HepG2 (cell line): ENCODE measurements at regions not wholly inside any gene's neighbourhood (a gene's known extent, or its start where the extent isn't known, plus 50 kb on each side); places are given as distances from the start of the nearest gene placed in this dataset.

Experiments
- ESRRA ChIP-seq: sonication (generic); formaldehyde crosslinking; IDR thresholded peaks from 2 replicates; pipeline ENCODE4 v1.5.1; 2020; ENCODE audit warnings: mild to moderate bottlenecking, low read depth, missing genetic modification reagents
- HHEX ChIP-seq: IDR thresholded peaks from 2 replicates; pipeline ENCODE4 v1.6.1; 2016; ENCODE audit warnings: control low read depth
- KMT2B ChIP-seq: IDR thresholded peaks from 2 replicates; pipeline ENCODE4 v1.6.1; 2016; ENCODE audit warnings: missing genetic modification reagents, missing compliant biosample characterization
- ZFP37 ChIP-seq: sonication (generic); formaldehyde crosslinking; IDR thresholded peaks from 2 replicates; pipeline ENCODE4 v1.4.0; 2020; ENCODE audit warnings: missing genetic modification reagents, borderline replicate concordance
- ZNF7 ChIP-seq: IDR thresholded peaks from 2 replicates; pipeline ENCODE4 v1.6.1; 2016; ENCODE audit warnings: missing biosample characterization, missing genetic modification reagents
- TF ChIP-seq, protein P1 (sequence below): sonication (generic); formaldehyde crosslinking; IDR thresholded peaks from 2 replicates; pipeline ENCODE4 v1.4.0; 2020; ENCODE audit warnings: mild to moderate bottlenecking, missing genetic modification reagents
- TF ChIP-seq, protein P2 (sequence below): sonication (generic); formaldehyde crosslinking; IDR thresholded peaks from 2 replicates; pipeline ENCODE4 v1.8.1; 2022; ENCODE audit warnings: mild to moderate bottlenecking, missing genetic modification reagents

DNA sequence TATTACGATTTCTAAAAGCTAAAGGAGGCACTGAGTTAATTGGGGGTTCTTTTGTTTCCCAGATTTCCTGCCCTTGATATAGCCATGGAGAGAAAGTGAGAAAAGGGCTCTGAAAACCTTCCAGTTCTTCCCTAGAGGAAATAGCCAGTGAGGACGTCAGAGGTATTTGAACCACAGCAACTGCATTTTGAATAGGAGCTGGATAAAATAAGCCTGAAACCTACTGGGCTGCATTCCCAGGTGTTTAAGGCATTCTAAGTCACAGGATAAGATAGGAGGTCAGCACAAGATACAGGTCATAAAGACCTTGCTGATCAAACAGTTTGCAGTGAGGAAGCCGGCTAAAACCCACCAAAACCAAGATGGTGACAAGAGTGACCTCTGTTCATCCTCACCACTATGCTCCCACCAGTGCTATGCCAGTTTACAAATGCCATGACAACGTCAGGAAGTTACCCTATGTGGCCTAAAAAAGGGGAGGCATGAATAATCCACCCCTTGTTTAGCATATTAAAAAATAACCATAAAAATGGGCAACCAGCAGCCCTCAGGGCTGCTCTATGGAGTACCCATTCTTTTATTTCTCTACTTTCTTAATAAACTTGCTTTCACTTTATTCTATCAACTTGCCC, 85.1 kb upstream of the FRMD4A start (continued):
- TF ChIP-seq, protein P1, sequence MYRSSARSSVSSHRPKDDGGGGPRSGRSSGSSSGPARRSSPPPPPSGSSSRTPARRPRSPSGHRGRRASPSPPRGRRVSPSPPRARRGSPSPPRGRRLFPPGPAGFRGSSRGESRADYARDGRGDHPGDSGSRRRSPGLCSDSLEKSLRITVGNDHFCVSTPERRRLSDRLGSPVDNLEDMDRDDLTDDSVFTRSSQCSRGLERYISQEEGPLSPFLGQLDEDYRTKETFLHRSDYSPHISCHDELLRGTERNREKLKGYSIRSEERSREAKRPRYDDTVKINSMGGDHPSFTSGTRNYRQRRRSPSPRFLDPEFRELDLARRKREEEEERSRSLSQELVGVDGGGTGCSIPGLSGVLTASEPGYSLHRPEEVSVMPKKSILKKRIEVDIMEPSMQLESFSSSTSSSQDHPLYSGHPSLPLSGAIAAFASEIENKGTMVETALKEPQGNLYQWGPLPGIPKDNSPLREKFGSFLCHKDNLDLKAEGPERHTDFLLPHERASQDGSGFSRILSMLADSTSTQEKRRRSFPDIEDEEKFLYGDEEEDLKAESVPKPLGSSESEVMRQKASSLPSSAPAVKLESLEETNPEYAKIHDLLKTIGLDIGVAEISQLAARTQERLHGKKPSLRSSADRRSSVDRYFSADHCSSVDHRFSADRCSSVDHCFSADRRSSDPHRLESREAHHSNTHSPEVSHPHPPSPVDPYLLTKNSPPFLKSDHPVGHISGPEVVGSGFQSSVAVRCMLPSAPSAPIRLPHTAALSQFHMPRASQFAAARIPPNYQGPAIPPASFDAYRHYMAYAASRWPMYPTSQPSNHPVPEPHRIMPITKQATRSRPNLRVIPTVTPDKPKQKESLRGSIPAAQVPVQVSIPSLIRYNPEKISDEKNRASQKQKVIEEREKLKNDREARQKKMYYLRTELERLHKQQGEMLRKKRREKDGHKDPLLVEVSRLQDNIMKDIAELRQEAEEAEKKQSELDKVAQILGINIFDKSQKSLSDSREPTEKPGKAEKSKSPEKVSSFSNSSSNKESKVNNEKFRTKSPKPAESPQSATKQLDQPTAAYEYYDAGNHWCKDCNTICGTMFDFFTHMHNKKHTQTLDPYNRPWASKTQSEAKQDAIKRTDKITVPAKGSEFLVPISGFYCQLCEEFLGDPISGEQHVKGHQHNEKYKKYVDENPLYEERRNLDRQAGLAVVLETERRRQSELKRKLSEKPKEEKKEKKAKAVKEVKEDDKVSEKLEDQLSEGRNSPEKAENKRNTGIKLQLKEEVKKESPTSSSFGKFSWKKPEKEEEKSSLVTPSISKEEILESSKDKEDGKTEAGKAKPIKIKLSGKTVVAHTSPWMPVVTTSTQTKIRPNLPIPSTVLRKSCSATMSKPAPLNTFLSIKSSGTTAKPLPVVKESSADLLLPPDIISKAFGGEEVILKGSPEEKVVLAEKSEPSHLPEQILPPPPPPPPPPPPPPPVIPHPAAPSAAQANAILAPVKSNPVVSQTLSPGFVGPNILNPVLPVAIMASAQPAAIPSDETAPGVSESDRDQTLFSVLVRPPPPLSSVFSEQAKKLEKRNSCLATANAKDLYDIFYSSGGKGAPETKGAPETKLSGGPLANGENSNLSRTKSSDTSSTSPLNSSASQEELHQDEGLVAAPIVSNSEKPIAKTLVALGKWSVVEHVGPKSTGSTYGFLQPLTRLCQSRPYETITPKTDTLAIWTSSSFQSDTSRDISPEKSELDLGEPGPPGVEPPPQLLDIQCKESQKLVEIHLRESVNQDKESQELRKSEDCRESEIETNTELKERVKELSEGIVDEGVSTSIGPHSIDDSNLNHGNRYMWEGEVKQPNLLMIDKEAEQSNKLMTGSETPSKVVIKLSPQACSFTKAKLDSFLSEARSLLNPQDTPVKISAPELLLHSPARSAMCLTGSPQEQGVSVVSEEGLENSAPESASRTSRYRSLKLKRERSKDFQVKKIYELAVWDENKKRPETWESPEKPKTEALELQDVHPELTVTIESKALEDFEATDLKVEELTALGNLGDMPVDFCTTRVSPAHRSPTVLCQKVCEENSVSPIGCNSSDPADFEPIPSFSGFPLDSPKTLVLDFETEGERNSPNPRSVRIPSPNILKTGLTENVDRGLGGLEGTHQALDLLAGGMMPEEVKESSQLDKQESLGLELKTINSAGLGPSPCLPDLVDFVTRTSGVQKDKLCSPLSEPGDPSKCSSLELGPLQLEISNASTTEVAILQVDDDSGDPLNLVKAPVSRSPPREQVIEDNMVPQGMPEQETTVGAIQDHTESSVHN (CRISPR knock-in tag) = no peak
- TF ChIP-seq ZNF7 (CRISPR knock-in tag) = no peak
- no peak for TF ChIP-seq KMT2B
- TF ChIP-seq ESRRA (CRISPR knock-in tag) = no peak
- no peak for TF ChIP-seq HHEX (CRISPR knock-in tag)
- TF ChIP-seq, protein P2, sequence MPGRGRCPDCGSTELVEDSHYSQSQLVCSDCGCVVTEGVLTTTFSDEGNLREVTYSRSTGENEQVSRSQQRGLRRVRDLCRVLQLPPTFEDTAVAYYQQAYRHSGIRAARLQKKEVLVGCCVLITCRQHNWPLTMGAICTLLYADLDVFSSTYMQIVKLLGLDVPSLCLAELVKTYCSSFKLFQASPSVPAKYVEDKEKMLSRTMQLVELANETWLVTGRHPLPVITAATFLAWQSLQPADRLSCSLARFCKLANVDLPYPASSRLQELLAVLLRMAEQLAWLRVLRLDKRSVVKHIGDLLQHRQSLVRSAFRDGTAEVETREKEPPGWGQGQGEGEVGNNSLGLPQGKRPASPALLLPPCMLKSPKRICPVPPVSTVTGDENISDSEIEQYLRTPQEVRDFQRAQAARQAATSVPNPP (CRISPR knock-in tag) = no peak
- TF ChIP-seq ZFP37 (CRISPR knock-in tag) = no peak
